Omental fat pad (tissue), 3 donors: ENCODE measurements at regions not wholly inside any gene's neighbourhood (a gene's known extent, or its start where the extent isn't known, plus 50 kb on each side); places are given as distances from the start of the nearest gene placed in this dataset.

Source experiments
- ATAC-seq: fragments of 150-250 bp; one replicate; pipeline ENCODE4 v1.9.1; 2016; ENCODE audit warnings: mild to moderate bottlenecking, moderate library complexity; ENCODE audit not compliant: low FRiP score
- DNase-seq: peaks from one replicate; pipeline ENCODE4 v3.0.0-alpha.2; 2019; ENCODE audit warnings: low spot score
- CTCF ChIP-seq, 3 donors: fragments of 450-650 bp; IDR thresholded peaks; one replicate each; pipeline ENCODE4 v1.5.1; 2016 to 2017; ENCODE audit warnings: antibody characterized with exemption in 3 of 3, mild to moderate bottlenecking in 3 of 3, moderate library complexity in 2 of 3

GRCh38 chr7:106480616-106481031 lies 180.3 kb downstream of the CCDC71L start:
- DNase-seq (no peak), ATAC-seq (no peak)
- TF ChIP-seq CTCF (IDR thresholded peaks at IDR 0.05): no peak

DNA sequence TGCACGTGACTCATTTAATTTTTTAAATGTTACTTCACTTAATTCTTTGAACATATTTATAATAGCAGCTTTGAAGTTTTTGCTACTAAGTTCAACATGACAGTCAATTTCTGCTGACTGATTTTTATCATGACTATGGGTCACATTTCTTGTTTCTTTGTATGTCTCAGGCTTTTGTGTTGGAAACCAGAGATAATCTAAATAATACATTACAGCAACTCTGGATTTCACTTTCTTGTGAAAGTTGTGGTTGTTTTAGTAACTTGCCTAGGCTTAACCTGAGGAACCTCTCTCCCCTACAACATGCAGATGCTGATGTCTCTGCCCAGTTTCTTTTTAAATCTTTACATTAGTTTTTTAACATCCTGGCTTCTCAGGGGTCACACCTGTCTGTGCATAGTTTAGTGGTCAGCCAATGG lies 180.8 kb downstream of the CCDC71L start:
- no peak for DNase-seq
- TF ChIP-seq CTCF (IDR thresholded peaks at IDR 0.05): no peak
- ATAC-seq: no peak

DNA sequence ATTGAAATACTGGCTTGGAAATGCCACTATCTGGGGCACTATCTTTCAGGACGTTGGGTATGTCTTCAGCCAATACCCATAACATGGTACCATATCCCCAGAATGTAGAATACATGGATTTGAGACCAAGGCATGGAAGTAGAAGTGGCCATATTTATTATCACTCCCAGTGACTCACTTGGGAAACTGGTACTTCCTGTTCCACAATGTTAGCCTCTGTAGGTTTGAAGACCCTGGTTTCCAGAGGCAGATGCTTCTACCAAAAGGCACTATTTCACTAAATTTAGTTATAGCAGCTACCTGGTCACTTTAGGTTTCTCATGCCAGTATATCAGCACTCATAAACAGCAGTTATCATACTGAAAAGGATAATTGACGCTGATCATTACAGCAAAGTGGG lies 184.2 kb downstream of the CCDC71L start:
- TF ChIP-seq CTCF (IDR thresholded peaks at IDR 0.05): no peak
- no peak for ATAC-seq
- DNase-seq: no peak

DNA sequence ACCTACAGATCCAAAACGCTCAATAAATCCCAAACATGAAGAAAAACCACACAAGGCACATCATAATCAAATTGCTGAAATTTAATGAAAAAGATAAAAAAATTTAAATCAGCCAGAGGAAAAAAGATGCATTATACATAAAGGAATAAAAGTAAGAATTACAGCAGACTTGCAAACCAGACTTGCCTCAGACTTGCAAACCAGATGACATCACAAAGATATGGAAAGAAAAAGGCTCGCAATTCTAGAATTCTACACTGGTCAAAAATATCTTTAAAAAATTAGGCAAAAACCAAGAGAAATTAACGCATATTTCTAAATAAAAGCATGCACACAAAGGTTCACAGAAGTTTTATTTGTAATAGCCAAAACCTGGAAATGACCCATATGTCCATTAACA lies 188.0 kb upstream of the NAMPT start:
- DNase-seq: no peak
- no peak for ATAC-seq
- TF ChIP-seq CTCF (IDR thresholded peaks at IDR 0.05): no peak

- ATAC-seq (no peak), DNase-seq (no peak)
- TF ChIP-seq CTCF (IDR thresholded peaks at IDR 0.05): no peak
Measured at GRCh38 chr7:106471686-106472440, 187.1 kb upstream of the NAMPT start.

DNA sequence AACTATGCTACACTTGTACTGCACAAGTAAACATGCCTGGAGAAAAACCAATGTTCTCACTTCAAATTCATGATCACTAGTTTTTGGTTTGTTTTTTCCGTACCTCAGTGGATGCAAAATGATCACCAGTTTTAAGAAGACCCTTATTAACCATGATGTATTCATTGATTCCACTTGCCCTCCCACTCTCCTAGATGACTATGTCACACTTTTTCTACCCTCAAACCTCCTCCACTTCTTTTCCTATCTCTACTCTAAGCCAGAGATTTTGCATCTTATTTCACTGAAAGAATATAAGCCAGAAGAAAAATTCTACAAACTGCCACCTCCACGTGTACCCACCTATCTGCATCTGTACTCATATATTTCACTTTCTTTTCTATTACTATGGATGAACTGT lies 186.2 kb upstream of the NAMPT start:
- DNase-seq (no peak), ATAC-seq (no peak)
- no peak for TF ChIP-seq CTCF (IDR thresholded peaks at IDR 0.05)

DNA sequence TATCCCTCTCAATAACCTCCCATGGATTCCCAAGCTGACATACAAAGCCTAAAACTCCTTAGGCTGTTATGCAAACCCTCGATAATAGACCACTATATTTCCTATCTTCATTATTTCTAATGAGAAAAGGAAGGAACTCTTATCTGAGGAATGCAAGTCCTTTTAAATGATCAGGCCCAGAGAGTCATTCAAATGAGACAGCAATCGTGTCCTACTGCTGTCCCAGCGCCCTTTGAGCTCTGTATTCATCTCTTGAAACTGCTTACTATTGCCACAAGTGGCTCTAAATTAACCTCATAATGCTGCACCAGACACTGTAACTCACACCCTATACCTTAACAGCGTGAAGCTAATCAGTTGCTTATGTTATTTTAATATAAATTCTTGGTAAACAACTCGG lies 182.1 kb upstream of the NAMPT start:
- DNase-seq (no peak), ATAC-seq (no peak)
- TF ChIP-seq CTCF (IDR thresholded peaks at IDR 0.05): no peak
